ENCODE measurements at regions not wholly inside any gene's neighbourhood (a gene's known extent, or its start where the extent isn't known, plus 50 kb on each side); places are given as distances from the start of the nearest gene placed in this dataset.

DNA sequence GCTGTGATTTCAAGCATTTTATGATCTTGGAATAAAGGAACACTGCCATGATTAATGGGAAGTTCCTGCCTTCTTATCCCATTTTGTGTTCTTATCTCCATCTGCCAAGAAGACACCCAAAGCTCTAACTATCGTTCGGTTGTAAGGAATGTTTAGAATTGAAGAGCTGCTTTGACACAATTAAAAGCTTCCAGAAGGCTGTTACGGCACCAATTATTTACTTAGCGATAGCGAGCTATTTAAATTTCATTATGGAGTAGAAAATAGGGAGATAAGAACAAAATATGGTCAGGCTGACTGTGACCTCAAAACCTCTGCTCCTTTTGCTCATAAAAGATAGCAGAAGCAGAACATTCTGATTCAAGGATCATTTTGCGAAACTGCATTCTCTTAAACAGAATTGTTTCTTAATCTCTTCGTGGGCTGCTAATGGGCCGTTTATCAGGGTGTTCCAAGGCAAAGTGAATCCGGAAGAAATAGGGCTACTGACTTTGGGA lies 101.6 kb downstream of the SLC4A3 start:
- TF ChIP-seq CREB1 (CRISPR knock-in tag; IDR thresholded peaks at IDR 0.05) (no peak), ELF4 (CRISPR knock-in tag; IDR thresholded peaks at IDR 0.05; ENCODE audit: low read depth) (no peak), ETV6 (CRISPR knock-in tag; IDR thresholded peaks at IDR 0.05) (no peak), TP53 (CRISPR knock-in tag; IDR thresholded peaks at IDR 0.05) (no peak), TEAD4 (CRISPR knock-in tag; IDR thresholded peaks at IDR 0.05) (no peak), SP1 (CRISPR knock-in tag; conservative IDR thresholded peaks at IDR 0.05) (no peak), CBFB (CRISPR knock-in tag; IDR thresholded peaks at IDR 0.05; ENCODE audit: low read depth) (no peak), FOXP1 (CRISPR knock-in tag; IDR thresholded peaks at IDR 0.05; ENCODE audit: borderline replicate concordance) (no peak)
- TF ChIP-seq, protein P1, sequence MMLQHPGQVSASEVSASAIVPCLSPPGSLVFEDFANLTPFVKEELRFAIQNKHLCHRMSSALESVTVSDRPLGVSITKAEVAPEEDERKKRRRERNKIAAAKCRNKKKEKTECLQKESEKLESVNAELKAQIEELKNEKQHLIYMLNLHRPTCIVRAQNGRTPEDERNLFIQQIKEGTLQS (CRISPR knock-in tag; conservative IDR thresholded peaks at IDR 0.05): no peak
- TF ChIP-seq, protein P2, sequence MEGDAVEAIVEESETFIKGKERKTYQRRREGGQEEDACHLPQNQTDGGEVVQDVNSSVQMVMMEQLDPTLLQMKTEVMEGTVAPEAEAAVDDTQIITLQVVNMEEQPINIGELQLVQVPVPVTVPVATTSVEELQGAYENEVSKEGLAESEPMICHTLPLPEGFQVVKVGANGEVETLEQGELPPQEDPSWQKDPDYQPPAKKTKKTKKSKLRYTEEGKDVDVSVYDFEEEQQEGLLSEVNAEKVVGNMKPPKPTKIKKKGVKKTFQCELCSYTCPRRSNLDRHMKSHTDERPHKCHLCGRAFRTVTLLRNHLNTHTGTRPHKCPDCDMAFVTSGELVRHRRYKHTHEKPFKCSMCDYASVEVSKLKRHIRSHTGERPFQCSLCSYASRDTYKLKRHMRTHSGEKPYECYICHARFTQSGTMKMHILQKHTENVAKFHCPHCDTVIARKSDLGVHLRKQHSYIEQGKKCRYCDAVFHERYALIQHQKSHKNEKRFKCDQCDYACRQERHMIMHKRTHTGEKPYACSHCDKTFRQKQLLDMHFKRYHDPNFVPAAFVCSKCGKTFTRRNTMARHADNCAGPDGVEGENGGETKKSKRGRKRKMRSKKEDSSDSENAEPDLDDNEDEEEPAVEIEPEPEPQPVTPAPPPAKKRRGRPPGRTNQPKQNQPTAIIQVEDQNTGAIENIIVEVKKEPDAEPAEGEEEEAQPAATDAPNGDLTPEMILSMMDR (IDR thresholded peaks at IDR 0.05): no peak
- TF ChIP-seq, protein P3, sequence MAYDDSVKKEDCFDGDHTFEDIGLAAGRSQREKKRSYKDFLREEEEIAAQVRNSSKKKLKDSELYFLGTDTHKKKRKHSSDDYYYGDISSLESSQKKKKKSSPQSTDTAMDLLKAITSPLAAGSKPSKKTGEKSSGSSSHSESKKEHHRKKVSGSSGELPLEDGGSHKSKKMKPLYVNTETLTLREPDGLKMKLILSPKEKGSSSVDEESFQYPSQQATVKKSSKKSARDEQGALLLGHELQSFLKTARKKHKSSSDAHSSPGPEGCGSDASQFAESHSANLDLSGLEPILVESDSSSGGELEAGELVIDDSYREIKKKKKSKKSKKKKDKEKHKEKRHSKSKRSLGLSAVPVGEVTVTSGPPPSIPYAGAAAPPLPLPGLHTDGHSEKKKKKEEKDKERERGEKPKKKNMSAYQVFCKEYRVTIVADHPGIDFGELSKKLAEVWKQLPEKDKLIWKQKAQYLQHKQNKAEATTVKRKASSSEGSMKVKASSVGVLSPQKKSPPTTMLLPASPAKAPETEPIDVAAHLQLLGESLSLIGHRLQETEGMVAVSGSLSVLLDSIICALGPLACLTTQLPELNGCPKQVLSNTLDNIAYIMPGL (CRISPR knock-in tag; IDR thresholded peaks at IDR 0.05): no peak
- TF ChIP-seq, protein P4, sequence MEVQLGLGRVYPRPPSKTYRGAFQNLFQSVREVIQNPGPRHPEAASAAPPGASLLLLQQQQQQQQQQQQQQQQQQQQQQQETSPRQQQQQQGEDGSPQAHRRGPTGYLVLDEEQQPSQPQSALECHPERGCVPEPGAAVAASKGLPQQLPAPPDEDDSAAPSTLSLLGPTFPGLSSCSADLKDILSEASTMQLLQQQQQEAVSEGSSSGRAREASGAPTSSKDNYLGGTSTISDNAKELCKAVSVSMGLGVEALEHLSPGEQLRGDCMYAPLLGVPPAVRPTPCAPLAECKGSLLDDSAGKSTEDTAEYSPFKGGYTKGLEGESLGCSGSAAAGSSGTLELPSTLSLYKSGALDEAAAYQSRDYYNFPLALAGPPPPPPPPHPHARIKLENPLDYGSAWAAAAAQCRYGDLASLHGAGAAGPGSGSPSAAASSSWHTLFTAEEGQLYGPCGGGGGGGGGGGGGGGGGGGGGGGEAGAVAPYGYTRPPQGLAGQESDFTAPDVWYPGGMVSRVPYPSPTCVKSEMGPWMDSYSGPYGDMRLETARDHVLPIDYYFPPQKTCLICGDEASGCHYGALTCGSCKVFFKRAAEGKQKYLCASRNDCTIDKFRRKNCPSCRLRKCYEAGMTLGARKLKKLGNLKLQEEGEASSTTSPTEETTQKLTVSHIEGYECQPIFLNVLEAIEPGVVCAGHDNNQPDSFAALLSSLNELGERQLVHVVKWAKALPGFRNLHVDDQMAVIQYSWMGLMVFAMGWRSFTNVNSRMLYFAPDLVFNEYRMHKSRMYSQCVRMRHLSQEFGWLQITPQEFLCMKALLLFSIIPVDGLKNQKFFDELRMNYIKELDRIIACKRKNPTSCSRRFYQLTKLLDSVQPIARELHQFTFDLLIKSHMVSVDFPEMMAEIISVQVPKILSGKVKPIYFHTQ (CRISPR knock-in tag; IDR thresholded peaks at IDR 0.05): no peak
- TF ChIP-seq, protein P5, sequence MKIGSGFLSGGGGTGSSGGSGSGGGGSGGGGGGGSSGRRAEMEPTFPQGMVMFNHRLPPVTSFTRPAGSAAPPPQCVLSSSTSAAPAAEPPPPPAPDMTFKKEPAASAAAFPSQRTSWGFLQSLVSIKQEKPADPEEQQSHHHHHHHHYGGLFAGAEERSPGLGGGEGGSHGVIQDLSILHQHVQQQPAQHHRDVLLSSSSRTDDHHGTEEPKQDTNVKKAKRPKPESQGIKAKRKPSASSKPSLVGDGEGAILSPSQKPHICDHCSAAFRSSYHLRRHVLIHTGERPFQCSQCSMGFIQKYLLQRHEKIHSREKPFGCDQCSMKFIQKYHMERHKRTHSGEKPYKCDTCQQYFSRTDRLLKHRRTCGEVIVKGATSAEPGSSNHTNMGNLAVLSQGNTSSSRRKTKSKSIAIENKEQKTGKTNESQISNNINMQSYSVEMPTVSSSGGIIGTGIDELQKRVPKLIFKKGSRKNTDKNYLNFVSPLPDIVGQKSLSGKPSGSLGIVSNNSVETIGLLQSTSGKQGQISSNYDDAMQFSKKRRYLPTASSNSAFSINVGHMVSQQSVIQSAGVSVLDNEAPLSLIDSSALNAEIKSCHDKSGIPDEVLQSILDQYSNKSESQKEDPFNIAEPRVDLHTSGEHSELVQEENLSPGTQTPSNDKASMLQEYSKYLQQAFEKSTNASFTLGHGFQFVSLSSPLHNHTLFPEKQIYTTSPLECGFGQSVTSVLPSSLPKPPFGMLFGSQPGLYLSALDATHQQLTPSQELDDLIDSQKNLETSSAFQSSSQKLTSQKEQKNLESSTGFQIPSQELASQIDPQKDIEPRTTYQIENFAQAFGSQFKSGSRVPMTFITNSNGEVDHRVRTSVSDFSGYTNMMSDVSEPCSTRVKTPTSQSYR (CRISPR knock-in tag; IDR thresholded peaks at IDR 0.05): no peak

All from WTC11 (cell line).